SJSA1 (cell line): ENCODE measurements at regions not wholly inside any gene's neighbourhood (a gene's known extent, or its start where the extent isn't known, plus 50 kb on each side); places are given as distances from the start of the nearest gene placed in this dataset.

Source experiments
- DNase-seq, 2 experiments: peaks; one replicate each; pipeline ENCODE4 v3.0.0-alpha.2; 2015 to 2020; ENCODE audit warnings: low spot score in 2 of 2, low read depth in 1 of 2
- H3K27ac ChIP-seq: fragments of 250-450 bp; sonication (Bioruptor Pico); 2 replicates; pipeline ENCODE4 v1.5.1; 2020; ENCODE audit warnings: mild to moderate bottlenecking, moderate library complexity
- H3K27me3 ChIP-seq: fragments of 250-450 bp; sonication (Bioruptor Pico); replicated peaks from 2 replicates; pipeline ENCODE4 v1.5.1; 2020; ENCODE audit warnings: mild to moderate bottlenecking, moderate library complexity
- H3K36me3 ChIP-seq: fragments of 250-450 bp; sonication (Bioruptor Pico); 2 replicates; pipeline ENCODE4 v1.5.1; 2020; ENCODE audit warnings: mild to moderate bottlenecking
- H3K4me1 ChIP-seq: fragments of 250-450 bp; sonication (Bioruptor Pico); replicated peaks from 2 replicates; pipeline ENCODE4 v1.6.1; 2021; ENCODE audit warnings: mild to moderate bottlenecking
- H3K4me3 ChIP-seq: fragments of 250-450 bp; sonication (Bioruptor Pico); 2 replicates; pipeline ENCODE4 v1.5.1; 2020; ENCODE audit warnings: mild to moderate bottlenecking
- H3K9me3 ChIP-seq: fragments of 250-450 bp; sonication (Bioruptor Pico); replicated peaks from 2 replicates; pipeline ENCODE4 v1.5.1; 2020; ENCODE audit warnings: mild to moderate bottlenecking

DNA sequence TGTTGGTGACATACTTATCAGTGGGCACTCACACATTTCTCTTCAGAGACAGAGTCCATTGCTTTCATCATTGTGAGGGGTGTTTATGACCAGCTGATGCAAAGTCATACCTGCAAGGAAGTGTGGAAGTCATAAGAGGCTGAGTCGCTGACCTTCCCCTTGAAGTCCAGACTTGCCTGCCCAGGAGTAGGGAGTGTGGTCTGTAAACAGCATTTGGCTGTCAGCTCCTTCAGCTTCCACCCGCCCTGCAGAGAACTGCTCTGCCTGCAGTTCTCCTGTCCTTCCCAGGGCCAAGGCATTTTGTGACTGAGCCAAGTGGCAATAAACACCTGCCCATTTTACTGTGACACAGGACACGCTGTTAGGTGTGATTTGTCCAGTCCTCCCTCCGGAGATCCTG, 801.3 kb downstream of the BCL11B start:
- Histone ChIP-seq H3K36me3 (no peaks in the 10 kb centered on the region), H3K27me3 (no peaks in the 10 kb centered on the region), H3K9me3 (no peaks in the 10 kb centered on the region; the same call in 1 of the 2 replicates), H3K4me3 (no peak overlapping the region), H3K27ac (no peak overlapping the region), H3K4me1 (no peaks in the 10 kb centered on the region)
- no peak for DNase-seq

DNA sequence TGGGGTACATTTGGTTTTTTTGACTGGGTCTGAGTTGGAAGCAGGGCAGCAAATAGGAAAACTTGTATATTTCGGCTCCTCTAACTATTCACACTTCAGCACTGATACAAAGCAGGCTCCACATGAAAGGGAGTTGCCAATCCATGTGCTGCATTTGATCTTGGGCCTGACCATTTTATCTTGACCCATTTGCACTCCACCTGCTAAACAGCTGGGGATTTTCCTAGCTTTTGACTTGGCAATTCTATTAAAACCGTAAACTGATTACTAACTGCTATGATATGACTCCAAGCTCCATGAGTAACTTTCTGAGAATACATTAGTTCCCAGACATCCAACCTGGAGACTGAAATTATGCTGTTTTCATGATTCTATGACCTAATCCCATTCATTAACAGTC, 797.1 kb downstream of the BCL11B start:
- Histone ChIP-seq H3K27ac (no peak overlapping the region), H3K4me3 (no peak overlapping the region), H3K27me3 (no peaks in the 10 kb centered on the region), H3K4me1 (no peaks in the 10 kb centered on the region), H3K36me3 (no peaks in the 10 kb centered on the region), H3K9me3 (no peaks in the 10 kb centered on the region; the same call in 1 of the 2 replicates)
- DNase-seq = no peak

DNA sequence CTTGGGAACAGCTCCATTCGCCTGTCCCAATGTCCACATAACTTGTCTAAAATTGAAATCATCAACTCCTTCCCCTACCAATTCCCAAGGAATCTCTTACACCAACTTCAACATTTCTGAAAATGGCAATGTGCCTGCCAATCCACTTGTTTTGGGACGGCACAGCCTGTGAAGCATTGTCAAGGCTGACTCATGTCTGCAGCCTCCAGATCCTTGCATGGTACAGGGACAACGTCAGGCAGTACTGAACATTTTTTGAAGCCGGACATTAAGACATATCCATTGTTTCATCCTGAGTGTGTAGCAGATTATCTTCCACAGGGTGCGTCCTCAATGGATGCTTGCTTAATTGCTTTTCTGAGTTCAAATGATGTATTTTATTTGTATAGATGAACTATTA, 794.1 kb downstream of the BCL11B start:
- H3K36me3 ChIP-seq = no peaks in the 10 kb centered on the region
- no peak for DNase-seq
- H3K9me3 ChIP-seq = no peaks in the 10 kb centered on the region; the same call in 1 of the 2 replicates
- H3K4me1 ChIP-seq = no peaks in the 10 kb centered on the region
- no peaks in the 10 kb centered on the region for H3K27me3 ChIP-seq
- H3K4me3 ChIP-seq = no peak overlapping the region
- no peak overlapping the region for H3K27ac ChIP-seq

DNA sequence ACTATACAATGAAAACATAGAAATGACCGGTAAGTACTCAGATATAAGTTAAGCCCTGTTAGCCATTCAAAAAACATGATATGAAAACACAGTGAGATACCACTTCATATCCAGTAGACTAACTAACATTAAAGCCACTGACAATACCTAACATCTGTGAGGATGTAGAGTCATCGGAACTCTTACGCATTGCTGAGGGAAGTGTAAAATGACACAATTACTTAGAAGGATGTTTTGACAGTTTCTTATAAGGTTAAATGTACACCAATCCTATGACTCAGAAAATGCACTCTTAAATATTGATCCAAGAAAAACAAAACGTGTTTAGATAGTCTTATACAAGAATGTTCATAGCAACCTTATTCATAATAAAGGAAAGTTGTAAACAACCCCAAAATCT, 782.9 kb downstream of the BCL11B start:
- H3K9me3 ChIP-seq = no peaks in the 10 kb centered on the region
- H3K27ac ChIP-seq = no peak overlapping the region
- DNase-seq = no peak
- no peaks in the 10 kb centered on the region for H3K4me1 ChIP-seq
- no peak overlapping the region for H3K4me3 ChIP-seq
- no peaks in the 10 kb centered on the region for H3K36me3 ChIP-seq
- H3K27me3 ChIP-seq = no peaks in the 10 kb centered on the region

DNA sequence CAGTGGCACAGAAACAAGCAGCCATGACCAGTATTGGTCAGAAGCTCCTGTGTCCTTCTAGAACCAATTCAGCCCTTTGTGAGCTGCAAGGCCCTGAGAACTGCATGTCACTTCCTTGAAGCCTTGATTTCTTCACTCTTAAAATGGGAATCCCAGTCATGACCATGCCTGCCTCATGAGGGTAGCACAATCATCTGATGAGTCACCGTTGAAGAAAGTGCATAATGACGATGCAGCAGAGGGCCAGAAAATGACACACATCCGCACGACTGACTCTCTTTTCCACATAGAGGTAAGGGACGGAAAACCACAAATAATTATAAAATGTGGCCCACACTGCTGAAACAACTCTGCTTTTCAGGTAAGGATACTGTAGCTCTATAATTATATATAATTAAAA, 777.4 kb downstream of the BCL11B start:
- no peak for DNase-seq
- Histone ChIP-seq H3K9me3 (no peaks in the 10 kb centered on the region), H3K27ac (no peak overlapping the region)

DNA sequence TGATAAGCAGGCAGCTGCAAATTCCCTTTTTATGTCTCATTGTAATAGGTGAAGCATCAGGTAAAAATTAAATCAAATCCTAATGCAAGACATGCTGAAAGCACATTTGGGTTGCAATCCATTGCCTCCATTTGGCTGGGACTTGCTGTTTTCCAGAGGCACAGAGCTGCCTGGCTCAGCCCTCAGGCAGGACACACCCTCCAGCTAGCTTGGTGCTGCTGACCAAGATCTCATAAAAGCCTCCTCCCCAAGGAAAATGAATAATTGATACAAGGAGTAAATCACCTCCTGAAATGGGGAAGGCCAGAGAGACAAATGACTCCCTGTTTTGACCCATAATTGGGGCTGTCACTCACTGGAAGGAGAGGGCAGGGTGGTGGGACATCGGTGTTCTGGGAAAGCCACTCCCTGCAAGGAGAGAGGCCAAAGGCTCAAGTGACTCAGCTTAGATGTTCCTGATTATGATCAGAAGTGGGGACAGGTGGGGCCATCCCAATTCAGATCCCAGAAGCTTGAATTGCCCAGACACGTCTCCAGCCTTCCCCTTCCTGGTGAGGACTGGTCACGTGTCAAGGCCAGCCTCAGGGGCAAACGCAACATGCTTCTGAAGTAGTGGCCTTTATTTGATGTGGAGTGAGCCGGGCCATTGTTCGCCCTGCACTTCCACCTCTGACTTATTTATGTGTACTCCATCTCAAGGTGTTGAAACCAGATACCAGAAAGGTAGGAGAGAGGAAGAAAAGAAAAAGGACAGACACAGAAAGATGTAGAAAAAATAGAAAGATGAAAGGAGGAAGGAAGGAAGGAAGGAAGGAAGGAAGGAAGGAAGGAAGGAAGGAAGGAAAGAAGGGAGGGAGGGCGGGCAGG, 773.7 kb downstream of the BCL11B start:
- Histone ChIP-seq H3K27me3 (no peaks in the 10 kb centered on the region), H3K36me3 (no peaks in the 10 kb centered on the region), H3K27ac (no peak overlapping the region), H3K9me3 (no peaks in the 10 kb centered on the region), H3K4me3 (no peak overlapping the region), H3K4me1 (no peaks in the 10 kb centered on the region)
- DNase-seq = no peak

More for the DNA sequence above, 777.4 kb downstream of the BCL11B start:
- no peaks in the 10 kb centered on the region for H3K27me3 ChIP-seq
- H3K4me1 ChIP-seq = no peaks in the 10 kb centered on the region
- H3K36me3 ChIP-seq = no peaks in the 10 kb centered on the region
- H3K4me3 ChIP-seq = no peak overlapping the region

DNA sequence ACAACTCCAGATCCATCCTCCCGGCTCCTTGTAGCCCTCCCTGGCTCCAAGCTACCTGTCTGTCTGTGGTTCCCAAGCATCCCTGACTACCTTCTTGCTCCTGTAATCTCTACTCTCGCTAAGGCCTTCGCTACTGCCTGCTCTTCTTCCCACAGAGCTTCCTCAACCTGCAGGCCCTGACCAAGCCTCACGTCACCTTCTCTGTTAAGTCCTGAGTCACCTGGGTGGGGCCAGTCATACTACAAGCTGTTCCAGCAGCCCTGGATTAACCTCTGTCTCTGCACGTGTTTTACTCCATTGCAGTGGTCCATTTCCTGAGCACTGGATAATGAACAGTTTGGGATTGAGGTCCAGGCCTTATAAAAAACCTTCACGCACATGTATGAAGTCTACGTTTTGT, 770.7 kb downstream of the BCL11B start:
- no peak for DNase-seq
- no peak overlapping the region for H3K27ac ChIP-seq
- no peaks in the 10 kb centered on the region for H3K4me1 ChIP-seq
- no peaks in the 10 kb centered on the region for H3K36me3 ChIP-seq
- H3K27me3 ChIP-seq = no peaks in the 10 kb centered on the region
- no peak overlapping the region for H3K4me3 ChIP-seq
- no peaks in the 10 kb centered on the region for H3K9me3 ChIP-seq

DNA sequence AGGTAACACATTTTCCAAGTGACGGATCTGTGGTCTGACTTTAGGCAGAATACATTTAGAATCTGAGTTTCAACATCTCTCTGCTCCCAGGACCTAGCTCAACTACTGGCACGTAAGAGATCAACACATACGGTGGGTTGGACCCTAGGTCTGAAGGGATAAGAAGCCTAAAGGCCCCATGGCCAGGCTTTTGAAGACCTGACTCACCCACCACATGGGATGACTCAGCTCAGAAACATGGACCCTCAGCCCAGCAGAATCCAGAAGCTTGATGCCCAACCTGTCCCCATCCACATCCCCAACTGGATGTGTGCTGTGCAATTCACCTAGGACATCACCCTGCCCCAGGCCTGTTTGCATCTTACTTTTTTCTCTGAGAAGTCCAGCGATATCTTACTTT, 770.2 kb downstream of the BCL11B start:
- Histone ChIP-seq H3K4me3 (no peak overlapping the region), H3K27ac (no peak overlapping the region), H3K27me3 (no peaks in the 10 kb centered on the region), H3K4me1 (no peaks in the 10 kb centered on the region), H3K9me3 (no peaks in the 10 kb centered on the region), H3K36me3 (no peaks in the 10 kb centered on the region)
- DNase-seq = no peak

DNA sequence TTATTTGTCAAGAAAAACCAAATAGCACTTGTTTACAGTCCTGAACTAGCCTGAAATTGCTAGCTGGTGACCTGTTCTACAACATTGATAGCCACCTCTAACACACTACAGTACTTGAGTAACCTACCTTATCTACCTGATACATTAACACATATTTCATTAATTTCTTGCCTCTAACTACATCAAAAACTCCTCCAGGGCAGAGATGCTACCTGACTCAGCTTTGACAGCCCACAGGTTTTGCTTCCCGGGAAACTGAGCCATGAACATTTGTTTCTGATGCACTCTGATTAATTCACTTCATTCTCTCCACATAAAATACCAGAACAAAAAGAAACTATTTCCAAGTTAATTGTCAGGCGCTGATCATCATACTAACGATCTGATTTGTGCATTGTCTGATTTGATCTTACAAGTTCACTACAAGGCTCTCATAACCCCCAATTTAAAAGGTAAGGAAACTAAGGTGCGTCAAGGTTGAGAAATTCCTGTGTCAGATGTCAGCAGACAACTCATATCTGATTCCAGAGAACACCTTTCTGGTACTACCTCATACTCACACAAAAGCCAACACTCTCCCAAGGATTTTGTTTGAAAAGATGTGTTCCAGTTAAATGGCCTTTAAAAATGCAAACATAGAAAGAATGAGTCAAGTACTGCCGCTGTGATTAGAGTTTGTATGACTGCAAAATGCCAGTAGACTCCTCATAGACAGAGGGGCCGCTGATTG, 768.7 kb downstream of the BCL11B start:
- no peaks in the 10 kb centered on the region for H3K9me3 ChIP-seq

DNA sequence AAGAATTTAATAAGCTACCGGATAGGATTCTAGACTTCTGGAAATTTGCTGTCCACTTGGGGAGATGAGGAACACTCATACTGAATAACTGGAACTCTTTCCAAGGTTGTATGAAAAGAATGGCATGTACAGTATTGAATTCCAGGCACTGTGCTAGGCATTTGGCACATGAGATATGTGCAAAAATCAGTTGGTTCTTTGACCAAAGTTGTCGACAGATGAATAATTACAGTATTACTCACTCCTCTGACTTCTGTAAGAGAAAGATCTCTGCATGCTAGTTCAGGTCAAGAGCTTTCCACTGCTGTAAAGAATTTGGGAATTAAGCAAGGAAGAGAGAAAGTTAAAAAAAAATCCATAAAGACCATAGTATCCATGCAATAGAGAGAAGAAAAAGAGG, 764.7 kb downstream of the BCL11B start:
- no peak overlapping the region for H3K27ac ChIP-seq
- H3K27me3 ChIP-seq = no peaks in the 10 kb centered on the region
- no peaks in the 10 kb centered on the region for H3K4me1 ChIP-seq
- no peaks in the 10 kb centered on the region for H3K36me3 ChIP-seq
- H3K9me3 ChIP-seq = no peaks in the 10 kb centered on the region
- no peak for DNase-seq
- H3K4me3 ChIP-seq = no peak overlapping the region

More for the DNA sequence above, 768.7 kb downstream of the BCL11B start:
- Histone ChIP-seq H3K36me3 (no peaks in the 10 kb centered on the region), H3K27me3 (no peaks in the 10 kb centered on the region), H3K27ac (no peak overlapping the region), H3K4me3 (no peak overlapping the region), H3K4me1 (no peaks in the 10 kb centered on the region)
- DNase-seq = no peak

DNA sequence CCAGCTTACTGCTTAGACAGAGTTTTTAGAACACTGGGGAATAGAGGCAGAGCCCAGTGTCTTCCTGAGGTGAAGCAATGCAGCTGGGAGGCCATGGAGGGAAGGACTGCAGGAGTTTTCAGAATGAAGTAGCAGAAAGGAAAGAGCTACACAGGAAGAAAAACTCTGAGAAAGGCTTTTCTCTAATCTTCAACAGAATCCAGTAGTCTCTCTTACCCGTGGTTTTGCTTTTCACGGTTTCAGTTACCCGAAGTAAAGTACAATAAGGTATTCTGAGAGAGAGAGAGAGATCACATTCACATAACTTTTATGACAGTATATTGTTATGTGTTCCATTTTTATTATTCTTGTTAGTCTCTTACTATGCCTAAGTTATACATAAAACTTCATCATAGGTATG, 761.6 kb downstream of the BCL11B start:
- no peak overlapping the region for H3K4me3 ChIP-seq
- no peaks in the 10 kb centered on the region for H3K27me3 ChIP-seq
- no peak overlapping the region for H3K27ac ChIP-seq
- no peaks in the 10 kb centered on the region for H3K9me3 ChIP-seq
- H3K36me3 ChIP-seq = no peaks in the 10 kb centered on the region
- H3K4me1 ChIP-seq = no peaks in the 10 kb centered on the region
- DNase-seq = no peak

DNA sequence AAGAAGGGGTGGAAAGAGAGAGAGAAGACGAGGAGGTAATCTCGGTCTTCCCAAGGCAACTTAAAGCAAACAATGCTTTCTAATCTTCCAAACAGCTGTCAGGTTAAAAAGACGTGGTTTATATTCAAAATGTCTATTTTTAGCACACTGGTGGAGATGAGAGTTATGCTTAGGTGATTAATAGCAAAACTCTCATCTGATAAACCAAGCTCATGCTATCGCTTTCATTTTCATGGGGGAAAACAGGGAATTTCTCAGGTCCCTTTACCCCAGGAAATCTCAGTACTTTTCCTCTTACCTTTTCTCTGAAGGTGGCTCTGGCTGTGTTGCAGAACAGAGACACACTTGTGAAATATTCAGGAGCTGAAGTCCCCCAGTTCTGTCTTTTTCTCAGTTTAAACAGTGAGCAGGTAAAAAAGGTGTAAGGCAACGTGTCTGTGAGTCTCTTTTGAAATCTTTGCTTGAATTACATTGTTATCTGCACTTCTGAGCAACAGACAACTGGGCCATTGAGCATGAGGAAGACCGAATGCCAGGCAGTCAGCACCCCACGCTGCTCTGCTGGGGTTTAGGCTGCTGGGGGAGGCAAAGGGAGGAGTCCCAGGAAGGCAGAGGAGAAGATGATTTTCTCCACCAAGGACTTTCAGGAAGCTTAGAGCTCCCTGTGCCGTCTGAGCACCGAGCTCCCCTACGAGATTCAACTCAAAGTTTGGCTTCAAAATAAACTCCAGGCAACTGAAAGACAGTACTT, 759.3 kb downstream of the BCL11B start:
- Histone ChIP-seq H3K9me3 (no peaks in the 10 kb centered on the region), H3K27me3 (no peaks in the 10 kb centered on the region)

DNA sequence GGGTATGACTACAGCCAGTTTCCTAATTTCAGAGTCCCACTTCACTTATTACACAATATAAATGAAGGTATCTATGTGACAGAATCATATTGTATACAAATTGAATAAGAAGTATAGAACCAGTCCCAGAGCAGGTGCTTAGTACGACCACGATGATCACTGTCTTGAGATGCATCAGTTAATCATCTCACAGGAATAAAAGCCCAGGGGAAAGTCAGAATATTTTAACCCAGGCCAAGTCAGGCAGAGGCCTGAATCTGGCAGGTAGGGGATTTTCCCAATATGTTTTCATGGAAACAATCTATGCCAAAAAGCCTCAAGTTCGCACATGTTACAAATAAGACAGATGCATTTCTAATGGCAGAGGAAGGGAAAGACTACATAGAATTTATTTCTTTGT, 758.4 kb downstream of the BCL11B start:
- no peaks in the 10 kb centered on the region for H3K36me3 ChIP-seq
- no peak for DNase-seq
- H3K9me3 ChIP-seq = no peaks in the 10 kb centered on the region
- H3K27me3 ChIP-seq = no peaks in the 10 kb centered on the region
- H3K27ac ChIP-seq = no peak overlapping the region
- H3K4me3 ChIP-seq = no peak overlapping the region
- H3K4me1 ChIP-seq = no peaks in the 10 kb centered on the region

More for the DNA sequence above, 759.3 kb downstream of the BCL11B start:
- H3K27ac ChIP-seq = no peak overlapping the region
- no peaks in the 10 kb centered on the region for H3K4me1 ChIP-seq
- DNase-seq = no peak
- no peaks in the 10 kb centered on the region for H3K36me3 ChIP-seq
- no peak overlapping the region for H3K4me3 ChIP-seq

DNA sequence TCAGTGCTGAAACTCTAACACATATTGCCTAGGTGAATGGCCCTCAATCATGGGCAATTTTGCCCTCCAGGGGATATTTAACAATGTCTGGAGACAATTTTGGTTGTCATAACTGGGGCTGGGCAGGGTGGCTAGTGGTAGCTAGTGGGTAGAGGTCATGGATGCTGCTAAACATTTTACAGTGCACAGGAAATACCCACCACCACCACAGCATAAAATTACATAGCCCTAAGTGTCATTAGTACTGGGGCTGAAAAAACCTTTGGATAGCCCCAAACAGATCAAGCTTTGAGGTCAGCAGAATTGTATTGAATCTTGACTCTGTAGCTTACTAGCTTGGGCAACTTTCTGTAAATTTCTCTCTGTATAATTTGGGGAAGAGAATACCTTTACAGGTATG, 758.0 kb downstream of the BCL11B start:
- no peak overlapping the region for H3K27ac ChIP-seq
- no peaks in the 10 kb centered on the region for H3K9me3 ChIP-seq
- DNase-seq = no peak
- H3K4me3 ChIP-seq = no peak overlapping the region
- no peaks in the 10 kb centered on the region for H3K36me3 ChIP-seq
- no peaks in the 10 kb centered on the region for H3K4me1 ChIP-seq
- no peaks in the 10 kb centered on the region for H3K27me3 ChIP-seq
